Kidney glomerular epithelial cell (primary cell): ENCODE measurements at regions not wholly inside any gene's neighbourhood (a gene's known extent, or its start where the extent isn't known, plus 50 kb on each side); places are given as distances from the start of the nearest gene placed in this dataset.
"Not testable (repeated sequence)": the region's sequence is repeated elsewhere in the genome, so short reads cannot be mapped to it uniquely, and the experiment has no call there.

Source experiments
- DNase-seq: peaks from one replicate; lab custom pipeline; 2025; lab: John Stamatoyannopoulos, UW

DNA sequence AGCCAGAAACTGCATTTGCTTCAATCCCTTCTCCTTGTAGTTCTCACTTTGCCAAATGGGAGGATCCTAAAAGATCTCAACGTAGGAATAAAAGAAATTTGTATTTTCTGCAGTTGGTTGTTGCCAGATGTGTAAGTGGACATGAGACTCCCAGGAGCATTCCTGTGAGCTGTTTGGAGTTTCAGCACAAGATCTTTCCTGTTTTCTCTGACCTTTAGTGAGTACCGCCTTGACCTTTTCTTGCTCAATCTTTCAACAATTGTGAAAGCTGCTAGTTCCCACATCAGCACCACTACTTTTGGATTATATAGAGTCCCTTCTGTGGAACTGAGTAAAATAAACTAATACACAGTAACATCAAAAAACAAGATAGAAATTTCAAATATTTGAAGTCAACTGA, 683.8 kb upstream of the PABPC4L start:
- DNase-seq = no peak

DNA sequence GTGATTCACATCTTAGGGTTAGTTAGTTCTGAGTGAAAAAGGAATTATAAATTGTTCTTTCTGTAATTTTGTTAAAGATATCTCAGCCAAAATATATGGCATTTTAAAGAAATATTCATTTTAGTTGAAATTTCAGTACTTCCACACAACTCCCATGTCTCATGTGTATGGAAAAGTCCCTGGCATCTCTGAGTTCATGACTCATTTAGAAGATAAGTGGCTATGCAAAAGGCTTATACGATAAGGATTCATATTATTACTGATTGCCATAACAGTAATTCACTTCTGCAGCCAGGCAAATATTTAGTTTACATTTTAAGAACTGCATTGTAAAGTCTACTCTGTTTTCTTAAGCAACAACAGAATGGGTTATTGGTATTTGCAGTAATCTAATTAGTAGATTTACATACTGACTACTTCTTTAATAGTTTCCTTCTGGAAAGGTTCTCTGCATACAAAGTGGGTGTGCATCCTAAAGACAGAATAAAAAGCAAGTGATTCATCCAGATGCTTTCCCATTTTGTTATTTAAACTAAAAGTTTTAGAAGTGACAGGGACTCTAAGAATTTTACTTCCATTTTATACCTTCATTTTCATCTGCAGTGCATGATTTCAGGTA, 682.4 kb upstream of the PABPC4L start:
- DNase-seq = no peak

DNA sequence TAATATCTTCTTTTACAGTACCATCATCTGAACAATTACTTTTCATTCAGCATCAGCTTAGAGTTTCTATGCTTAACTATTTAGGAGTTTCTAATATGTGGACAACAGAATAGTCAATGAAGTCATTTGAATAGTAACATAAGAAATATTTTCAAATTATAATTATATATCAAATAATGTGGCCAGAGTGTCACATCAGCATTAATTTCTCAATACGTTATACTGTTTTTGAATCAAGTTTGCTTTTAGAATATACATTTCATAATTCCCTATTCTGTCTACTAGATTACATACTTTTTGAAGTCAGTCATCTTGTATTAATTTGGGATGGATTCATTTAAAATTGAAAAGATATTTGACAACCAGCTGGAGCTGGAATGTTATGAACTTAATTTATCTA, 677.4 kb upstream of the PABPC4L start:
- no peak for DNase-seq

DNA sequence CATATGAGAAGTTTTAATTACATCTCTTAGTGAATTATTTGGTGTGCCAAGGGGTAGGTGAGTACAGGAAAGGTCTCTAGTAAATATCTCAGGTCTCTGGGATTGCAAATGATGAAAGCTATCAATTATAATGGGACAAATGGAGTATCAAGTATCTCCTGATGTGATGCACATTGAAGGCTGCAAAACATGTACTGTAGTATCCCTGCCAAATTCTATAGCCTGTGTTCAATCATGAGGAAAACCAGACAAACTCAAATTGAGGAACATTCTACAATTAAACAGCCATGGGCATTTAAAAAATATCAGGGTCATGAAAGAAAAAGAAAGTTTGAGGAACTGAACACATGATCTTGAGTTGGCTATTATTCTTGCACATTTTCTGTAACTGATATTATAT, 665.4 kb upstream of the PABPC4L start:
- no peak for DNase-seq

DNA sequence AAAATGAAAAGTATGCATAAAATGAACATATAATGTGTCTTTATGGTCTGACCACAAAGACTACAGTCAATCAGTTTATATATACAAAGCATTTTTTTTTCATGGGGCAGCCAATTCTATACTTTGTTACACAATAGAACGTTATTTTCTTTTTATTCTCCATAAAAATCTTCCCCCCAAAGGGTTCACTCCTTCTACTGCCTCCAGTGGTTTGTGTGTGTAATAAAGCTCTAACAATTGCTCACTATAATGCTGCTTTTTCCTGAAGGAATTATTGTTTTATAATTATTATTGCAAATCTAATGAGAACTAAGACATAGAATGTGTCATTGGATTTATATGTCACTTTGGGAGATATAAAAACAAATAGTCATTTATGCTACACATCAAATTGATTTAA, 664.1 kb upstream of the PABPC4L start:
- no peak for DNase-seq

DNA sequence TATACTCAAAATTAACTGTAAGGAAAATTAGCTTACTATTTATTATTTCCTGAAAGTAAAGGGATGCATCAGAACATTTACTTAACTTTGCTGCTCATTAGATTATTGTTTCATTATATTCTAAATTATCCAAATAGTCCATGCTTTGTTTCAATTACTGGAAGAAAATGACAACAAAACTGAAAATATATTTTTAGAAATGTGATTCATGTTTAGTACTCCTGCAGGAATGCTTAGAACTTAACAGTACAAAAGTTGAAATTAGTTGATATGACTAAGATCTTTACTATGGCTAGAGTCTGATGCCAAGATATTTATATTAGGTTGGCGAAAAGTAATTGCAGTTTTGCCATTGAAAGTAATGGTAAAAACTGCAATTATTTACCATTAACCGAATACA, 660.5 kb upstream of the PABPC4L start:
- no peak for DNase-seq

DNA sequence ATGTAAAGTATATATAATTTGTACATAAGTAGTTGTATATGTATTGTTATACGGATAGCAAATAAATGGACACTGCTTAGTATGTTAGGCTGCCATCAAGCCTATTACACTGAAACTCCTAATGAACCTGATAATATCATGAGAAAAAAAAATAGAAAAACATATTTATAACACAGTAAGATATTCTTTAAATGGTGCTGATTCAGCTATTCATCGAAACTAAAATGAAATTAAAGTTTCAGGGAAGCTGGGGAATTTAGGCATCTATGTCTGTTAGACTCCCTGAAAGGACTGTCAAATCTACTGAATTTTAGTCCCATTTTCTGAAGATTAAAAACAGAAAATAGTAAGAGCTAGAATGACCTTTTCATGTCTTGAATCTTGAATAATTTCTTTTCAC, 647.1 kb upstream of the PABPC4L start:
- DNase-seq = no peak

DNA sequence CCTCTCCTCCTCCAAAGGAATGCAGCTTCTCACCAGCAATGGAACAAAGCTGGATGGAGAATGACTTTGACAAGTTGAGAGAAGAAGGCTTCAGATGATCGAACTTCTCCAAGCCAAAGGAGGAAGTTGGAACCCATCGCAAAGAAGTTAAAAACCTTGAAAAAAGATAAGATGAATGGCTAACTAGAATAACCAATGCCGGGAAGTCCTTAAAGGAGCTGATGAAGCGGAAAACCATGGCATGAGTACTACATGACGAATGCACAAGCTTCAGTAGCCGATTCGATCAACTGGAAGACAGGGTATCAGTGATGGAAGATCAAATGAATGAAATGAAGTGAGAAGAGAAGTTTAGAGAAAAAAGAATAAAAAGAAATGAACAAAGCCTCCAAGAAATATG, 629.2 kb upstream of the PABPC4L start:
- not testable (repeated sequence) for DNase-seq

DNA sequence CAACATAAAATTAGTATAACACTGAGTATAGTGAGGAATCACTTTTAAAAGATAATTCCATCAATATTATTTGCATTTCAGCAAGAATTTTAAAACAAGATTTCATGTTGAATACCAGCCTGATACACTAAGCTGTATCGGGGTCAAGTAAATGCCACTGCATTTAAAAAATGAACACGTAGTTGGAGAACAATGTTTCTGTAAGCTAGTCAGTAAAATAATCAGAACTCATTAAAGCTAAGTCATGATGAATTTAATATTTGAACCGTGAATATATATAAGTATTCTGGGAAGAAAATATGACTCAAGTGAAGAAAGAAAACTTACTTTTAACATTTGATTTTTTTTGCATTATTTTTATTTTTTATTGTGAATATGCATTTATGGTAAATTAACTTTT, 611.0 kb upstream of the PABPC4L start:
- no peak for DNase-seq

DNA sequence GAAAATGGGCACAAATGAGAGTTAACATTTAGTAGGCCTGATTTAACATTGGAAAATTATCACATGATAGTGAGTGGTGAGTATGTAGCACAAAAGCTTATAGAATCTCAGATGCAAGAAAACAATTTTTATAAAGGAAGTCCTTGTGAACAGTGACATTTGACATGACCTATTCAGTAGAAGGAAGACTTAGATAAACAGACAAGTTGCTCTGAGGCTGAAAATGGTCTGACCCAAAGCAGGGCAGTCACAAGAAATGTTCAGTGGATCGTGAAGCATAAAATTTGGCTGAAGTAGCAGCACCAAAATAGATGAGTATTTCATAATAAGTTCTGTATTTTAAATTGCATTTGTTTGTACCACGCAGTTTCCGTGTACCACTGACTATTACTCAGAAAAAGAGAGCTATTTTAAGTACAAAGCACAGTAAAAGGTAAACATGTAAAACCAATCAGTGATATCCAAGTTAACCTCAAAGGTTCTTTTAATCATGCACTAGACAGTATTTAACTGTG, 605.7 kb upstream of the PABPC4L start:
- peak; percentile 30 for DNase-seq

DNA sequence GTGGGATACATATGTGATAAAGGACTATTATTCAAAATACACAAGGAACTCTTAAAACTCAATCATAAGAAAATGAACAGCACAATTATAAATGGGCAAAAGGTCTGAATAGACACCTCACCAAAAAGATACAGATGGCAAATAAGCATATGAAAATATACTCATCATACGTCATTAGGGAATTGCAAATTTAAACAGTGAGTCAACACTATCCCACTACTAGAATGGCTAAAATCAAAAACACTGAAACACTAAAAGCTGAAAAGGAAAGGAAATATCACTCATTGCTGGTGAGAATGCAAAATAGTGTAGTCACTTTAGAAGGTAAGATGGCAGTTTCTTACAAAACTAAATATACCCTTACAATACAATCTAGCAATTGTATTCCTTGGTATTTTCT, 597.0 kb upstream of the PABPC4L start:
- DNase-seq = no peak

DNA sequence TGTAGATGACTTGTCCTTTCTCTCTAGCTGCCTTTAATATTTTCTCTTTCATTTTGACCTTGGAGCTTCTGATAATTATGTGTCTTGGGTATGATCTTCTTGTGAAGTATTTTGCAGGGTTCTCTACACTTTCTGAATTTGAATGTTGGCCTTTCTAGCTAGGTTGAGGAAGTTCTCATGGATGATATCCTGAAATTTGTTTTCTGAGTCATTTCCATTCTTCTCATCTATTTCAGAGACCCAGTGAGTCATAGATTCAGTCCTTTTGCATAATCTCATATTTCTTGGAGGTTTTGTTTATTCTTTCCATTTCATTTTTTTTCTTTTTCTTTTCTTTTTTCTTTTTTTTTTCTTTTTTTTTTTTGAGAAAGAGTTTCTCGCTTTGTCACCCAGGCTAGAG, 585.7 kb upstream of the PABPC4L start:
- DNase-seq = no peak

DNA sequence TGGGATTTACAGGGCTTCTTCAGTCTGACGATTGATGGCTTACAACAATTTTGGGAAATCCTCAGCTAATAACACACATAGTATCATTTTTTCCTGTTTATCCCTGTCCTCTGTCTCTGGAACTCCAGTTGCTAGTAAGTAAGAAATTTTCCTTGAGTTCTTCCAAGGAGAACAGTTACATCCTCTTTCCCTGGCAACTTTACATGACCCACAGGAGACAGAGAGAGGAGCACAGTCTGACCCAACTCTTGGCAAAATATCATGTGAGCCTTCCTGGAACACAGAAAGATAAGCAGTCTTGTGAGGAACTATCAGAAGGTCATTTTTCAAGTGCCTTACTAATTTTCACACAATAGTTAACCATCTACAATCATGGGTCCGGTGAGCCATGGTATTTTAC, 578.7 kb upstream of the PABPC4L start:
- DNase-seq = no peak

DNA sequence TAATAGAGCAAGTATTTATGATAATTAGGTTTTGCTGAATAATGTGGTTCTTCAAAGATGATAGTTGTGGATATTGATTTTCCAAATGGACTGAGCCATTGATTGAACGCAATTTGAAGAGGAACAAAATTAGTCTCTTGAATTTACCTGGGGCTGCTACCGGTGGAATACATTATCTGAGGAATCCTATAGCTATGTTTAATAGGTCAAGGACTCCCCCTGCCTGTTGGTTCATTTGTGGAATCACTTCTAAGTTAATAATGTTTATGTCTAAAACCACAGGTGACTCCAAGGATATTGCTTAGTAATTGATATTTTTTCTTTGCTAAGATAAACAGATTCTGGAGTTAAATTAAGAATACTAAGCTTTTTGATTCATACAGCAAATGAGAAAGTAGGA, 576.0 kb upstream of the PABPC4L start:
- peak; percentile 17 for DNase-seq

DNA sequence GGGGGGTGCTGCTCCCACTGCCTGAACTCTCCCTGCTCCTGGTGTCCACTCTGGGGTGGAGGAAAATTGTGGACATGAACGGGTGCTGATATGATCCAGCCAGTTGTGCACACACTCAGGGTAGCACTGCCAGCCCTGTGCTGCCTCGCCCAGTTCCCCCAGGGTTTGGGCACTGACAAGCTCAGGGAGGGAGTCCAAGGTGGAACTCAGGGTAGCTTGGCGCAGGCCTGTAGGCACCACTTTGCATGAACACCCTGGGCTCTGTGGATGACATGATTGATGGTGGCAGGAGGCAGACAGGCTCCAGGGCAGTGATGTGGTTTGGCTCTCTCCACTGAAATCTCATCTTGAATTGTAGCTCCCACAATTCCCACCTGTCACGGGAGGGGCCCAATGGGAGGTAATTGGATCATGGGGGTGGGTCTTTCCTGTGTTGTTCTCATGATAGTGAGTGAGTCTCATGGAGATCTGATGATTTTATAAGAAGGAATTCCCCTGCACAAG, 572.0 kb upstream of the PABPC4L start:
- DNase-seq = no peak

DNA sequence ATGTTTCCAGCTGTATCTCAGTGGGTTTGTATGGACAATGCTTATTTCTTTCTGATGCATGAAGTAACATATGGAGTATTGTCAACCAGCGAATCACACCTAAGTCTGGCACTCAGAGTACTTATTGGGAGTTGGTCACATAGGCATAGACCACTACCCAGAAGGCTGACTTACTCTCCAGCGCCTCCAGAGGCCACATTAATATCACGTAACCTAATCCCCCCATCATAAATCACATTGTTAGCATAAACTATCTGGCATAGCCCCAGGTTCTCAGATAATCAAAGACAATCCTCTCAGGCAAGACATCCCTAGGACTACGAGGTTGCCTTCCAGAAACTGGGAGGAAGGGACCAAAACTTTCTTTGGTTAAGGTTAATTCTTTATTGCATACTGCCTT, 560.5 kb upstream of the PABPC4L start:
- DNase-seq = no peak

DNA sequence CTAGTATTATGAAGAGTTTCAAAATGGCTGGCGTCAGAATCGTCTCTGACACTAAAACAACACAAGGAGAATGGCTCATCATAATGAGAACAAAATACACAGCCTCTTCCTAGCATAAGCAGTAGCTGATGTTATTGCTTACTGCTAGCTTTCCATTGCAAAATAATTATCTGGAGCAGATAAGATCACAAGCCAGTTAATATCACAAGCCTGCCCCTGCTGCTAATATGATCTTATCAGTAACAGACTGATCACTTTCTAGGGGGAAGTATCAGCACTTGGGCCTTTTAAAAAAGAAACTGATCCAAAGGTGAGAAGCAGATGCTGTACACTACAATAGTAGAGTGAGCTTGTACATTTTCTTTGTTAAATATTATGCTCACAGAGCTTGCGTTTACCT, 554.8 kb upstream of the PABPC4L start:
- DNase-seq = no peak

DNA sequence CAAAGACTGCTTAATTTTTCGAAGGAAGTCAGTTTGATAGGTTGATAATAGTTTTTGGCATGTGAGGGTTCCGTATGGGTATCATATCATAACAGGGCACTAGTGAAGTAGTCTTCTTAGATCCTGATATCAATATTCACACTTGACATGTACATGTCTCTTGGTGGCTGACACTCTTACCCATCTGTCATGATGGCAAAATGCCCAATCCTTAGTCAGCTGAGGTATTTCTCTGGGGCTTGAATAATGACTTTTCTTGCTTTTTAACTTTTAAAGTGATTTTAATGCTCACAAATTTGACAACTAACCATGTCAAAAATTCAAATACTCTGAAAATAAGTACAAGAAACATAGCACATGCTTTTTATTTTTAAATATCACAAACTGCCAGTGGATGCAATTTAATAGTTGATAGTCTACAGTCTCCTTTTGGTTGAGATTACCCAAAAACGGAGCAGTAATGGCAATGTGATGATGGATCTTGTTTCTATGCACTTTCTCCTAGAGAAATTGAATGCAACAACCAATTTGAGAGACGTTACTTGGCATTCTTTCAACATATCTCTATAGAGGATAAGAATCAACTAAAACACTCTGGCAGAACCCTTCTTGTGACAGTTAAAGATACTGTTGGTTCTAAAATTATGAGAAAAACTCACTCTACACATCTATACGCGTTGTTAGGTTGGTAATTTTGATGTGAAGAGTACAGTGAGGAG, 552.9 kb upstream of the PABPC4L start:
- DNase-seq = no peak

DNA sequence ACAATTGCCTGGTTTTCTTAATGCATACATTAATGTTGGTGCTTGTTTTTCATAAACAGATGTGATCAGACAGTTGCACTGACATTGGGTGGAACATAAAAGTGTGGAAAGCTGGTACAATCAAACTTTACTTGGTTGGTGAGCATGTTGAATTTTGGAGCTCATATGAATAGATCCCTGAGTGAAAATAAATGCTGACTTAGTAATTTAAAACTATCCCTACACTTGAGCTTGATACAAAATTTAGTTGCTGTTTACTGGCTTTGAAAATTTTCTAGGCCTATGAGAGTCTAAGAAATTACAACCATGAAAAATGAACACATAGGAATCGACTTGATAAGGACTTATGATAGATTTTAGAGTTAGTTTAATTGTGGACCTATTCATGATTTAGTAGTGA, 551.8 kb upstream of the PABPC4L start:
- DNase-seq = no peak

DNA sequence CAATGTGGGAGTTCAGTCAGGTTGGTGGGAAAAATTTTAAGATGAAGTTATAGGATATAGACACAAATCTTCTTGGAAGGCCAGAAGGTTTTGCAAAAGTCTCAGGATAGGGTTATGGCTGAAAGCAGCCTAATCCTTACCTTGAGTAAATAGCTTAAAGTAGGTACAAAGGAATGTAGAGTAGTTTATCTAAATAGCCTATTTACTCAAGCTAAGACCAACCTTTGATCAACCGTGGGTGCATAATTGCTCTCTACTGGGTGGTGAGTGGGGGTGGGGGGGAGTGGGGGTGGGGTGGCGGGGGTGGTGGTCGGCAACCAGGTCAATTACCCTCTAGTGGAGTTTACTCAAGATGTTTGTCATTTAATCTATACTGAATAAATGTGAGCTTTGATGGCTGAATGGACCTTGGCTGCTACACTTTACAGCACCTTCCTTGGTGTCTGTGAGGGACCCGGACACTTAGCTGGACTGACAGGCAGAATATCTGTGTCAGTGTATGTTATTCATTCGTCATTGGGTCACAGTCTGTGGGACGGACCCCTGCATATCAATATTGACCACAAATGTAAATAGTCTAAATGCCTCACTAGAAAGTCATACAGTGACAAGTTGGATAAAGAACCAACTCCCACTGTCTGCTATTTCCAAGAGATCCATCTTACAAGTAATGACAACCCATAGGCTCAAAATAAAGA, 545.7 kb upstream of the PABPC4L start:
- no peak for DNase-seq

DNA sequence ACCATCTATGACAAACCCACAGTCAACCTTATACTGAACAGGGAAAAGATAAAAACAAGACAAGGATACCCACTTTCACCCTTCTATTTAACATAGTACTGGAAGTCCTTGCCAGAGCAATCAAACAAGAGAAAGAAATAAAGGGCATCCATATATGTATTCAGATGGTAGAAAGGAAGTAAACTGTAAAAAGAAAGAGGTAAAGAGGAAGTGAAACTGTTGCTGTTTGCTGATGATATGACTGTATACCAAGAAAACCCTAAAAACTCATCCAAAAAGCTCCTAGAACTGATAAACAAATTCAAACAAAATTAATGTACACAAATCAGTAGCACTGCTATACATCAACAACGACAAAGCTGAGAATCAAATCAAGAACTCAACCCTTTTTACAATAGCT, 538.7 kb upstream of the PABPC4L start:
- DNase-seq = no peak

DNA sequence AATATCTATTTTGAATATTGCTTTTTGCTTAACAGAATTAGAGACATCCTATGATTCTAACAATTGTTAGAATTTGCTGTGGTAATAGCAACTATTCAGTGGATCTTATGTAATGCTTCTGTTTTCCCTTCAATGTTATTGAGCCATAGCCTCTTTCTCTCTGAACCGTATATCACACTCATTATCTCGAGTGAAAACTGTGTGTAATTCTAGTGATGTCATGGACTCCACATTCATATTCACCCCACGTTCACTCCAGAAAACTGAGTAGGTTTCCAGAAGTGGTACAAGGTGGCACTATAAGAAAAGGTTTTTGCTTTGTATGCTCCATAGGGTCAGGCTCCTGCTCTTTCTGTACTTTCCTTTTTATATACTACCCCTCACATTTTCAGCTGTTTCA, 534.3 kb upstream of the PABPC4L start:
- no peak for DNase-seq

DNA sequence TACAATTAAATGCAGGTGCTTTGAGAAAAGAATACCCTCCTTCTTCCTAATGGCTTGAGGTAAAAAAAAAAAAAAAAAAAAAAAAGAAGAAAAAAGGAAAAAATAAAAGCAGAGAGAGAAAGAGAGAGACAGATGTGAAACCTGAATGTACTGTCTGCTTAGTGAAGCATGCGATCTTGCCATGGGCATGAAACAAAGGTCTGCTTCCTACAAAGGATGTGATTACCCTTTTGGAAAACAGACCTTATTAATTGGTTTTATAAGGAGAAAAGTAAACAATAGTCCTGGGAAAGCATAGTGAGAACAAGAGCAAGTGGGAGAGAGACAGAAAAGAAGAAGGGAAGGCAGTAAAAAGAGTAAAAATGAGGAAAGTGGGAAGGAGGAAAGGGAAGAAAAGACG, 526.1 kb upstream of the PABPC4L start:
- DNase-seq = no peak
